ENCODE measurements at regions not wholly inside any gene's neighbourhood (a gene's known extent, or its start where the extent isn't known, plus 50 kb on each side); places are given as distances from the start of the nearest gene placed in this dataset.
A peak's percentile ranks its signal among the peaks of the same experiment; 100 is the strongest.
"Not testable (repeated sequence)": the region's sequence is repeated elsewhere in the genome, so short reads cannot be mapped to it uniquely, and the experiment has no call there.

DNA sequence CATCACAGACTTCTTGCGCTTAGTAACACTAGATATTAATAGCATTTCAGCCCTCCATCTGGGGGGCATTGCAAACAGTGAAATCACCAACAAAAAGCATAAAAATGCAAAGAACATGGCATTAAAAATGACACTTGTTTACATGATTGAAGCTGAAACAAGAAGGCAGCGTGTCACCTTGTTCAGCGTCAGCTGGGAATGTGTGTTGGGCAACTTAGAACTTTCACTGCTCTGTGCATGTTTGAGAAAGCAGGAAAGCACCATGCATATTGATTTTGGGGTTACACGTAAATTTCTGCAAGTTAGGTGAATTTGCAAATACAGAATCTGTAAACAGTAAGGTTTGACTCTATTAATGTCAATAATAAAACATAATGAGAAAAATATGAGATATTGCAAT lies 162.9 kb downstream of the SOX4 start:
- Mint-ChIP-seq H3K4me3 (ENCODE audit: low read depth, unreplicated experiment) (no peak overlapping the region), H3K27ac (ENCODE audit: unreplicated experiment) (peak overlapping the region; percentile 1), H3K27me3 (ENCODE audit: unreplicated experiment) (no peaks in the 10 kb centered on the region), H3K4me1 (ENCODE audit: low read depth, unreplicated experiment) (peaks cover 53% of the 10 kb centered on the region), H3K36me3 (ENCODE audit: insufficient read depth, unreplicated experiment) (peaks cover 6% of the 10 kb centered on the region), H3K9me3 (ENCODE audit: low read depth, unreplicated experiment) (no peaks in the 10 kb centered on the region)
- CTCF ChIA-PET = interaction anchor here (1.0 to 1.4 kb wide), 2 partner anchors 14 to 94 kb away, joined by 3 to 5 read pairs; no protein-coding TSS in a partner anchor
- BruUV-seq (replicated peaks) = no TSS peak
- TF ChIP-seq, protein P1, sequence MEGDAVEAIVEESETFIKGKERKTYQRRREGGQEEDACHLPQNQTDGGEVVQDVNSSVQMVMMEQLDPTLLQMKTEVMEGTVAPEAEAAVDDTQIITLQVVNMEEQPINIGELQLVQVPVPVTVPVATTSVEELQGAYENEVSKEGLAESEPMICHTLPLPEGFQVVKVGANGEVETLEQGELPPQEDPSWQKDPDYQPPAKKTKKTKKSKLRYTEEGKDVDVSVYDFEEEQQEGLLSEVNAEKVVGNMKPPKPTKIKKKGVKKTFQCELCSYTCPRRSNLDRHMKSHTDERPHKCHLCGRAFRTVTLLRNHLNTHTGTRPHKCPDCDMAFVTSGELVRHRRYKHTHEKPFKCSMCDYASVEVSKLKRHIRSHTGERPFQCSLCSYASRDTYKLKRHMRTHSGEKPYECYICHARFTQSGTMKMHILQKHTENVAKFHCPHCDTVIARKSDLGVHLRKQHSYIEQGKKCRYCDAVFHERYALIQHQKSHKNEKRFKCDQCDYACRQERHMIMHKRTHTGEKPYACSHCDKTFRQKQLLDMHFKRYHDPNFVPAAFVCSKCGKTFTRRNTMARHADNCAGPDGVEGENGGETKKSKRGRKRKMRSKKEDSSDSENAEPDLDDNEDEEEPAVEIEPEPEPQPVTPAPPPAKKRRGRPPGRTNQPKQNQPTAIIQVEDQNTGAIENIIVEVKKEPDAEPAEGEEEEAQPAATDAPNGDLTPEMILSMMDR (IDR thresholded peaks at IDR 0.05; ENCODE audit: unreplicated experiment) = no peak
- no peak for DNase-seq
- intact Hi-C loops (cut with micrococcal nuclease; ENCODE audit: unreplicated experiment) = no loop called here

DNA sequence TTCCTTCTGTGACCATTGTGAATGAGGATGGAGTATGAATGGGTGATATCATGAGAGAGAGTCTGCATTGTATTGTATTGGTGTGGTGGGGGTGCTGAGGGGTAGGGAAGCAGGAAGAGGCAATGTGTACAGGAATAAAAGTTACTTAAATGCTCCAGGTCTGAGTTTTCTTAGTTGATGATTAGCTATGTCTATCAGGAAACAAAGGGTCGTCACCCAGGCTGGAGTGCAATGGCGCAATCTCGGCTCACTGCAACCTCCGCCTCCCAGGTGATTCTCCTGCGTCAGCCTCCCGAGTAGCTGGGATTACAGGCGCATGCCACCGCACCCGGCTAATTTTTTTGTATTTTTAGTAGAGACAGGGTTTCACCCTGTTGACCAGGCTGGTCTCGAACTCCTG lies 163.8 kb downstream of the SOX4 start:
- Mint-ChIP-seq H3K27ac (ENCODE audit: unreplicated experiment) (peak overlapping the region; percentile 1), H3K4me1 (ENCODE audit: low read depth, unreplicated experiment) (peaks cover 44% of the 10 kb centered on the region), H3K4me3 (ENCODE audit: low read depth, unreplicated experiment) (peak overlapping the region; percentile 3)
- CTCF ChIA-PET = interaction anchor here (0.6 to 1.4 kb wide), 3 partner anchors 15 to 95 kb away, joined by 3 to 5 read pairs (median 3); no protein-coding TSS in a partner anchor
- H3K36me3 Mint-ChIP-seq (ENCODE audit: insufficient read depth, unreplicated experiment); intact Hi-C loops (cut with micrococcal nuclease; ENCODE audit: unreplicated experiment); H3K27me3 Mint-ChIP-seq (ENCODE audit: unreplicated experiment); BruUV-seq (replicated peaks); H3K9me3 Mint-ChIP-seq (ENCODE audit: low read depth, unreplicated experiment): not testable (repeated sequence)
- peak; percentile 50 for DNase-seq

DNA sequence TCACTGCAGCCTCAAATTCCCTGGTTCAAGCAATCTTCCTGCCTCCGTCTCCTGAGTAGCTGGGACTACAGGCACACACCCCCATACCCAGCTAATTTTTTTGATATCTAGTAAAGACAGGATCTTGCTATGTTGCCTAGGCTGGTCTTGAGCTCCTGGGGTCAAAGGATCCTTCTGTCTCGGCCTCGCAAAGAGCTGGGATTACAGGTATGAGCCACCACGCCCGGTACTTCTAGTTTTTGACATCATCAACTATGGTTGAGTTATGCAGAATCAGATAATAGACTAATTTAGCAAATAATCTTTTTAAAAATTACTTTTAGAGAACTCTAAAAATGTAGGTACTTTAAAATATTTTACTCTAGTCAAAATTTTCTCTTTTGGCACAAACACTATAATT lies 166.2 kb downstream of the SOX4 start:
- peaks cover 26% of the 10 kb centered on the region for H3K4me1 Mint-ChIP-seq (ENCODE audit: low read depth, unreplicated experiment)
- TF ChIP-seq, protein P1 (IDR thresholded peaks at IDR 0.05; ENCODE audit: unreplicated experiment) = no peak
- H3K9me3 Mint-ChIP-seq (ENCODE audit: low read depth, unreplicated experiment) = no peaks in the 10 kb centered on the region
- H3K36me3 Mint-ChIP-seq (ENCODE audit: insufficient read depth, unreplicated experiment) = peaks cover 6% of the 10 kb centered on the region
- H3K27ac Mint-ChIP-seq (ENCODE audit: unreplicated experiment) = no peak overlapping the region
- CTCF ChIA-PET = interaction anchor here (1.4 kb wide), 1 partner anchor 10 kb away, joined by 4 read pairs; no protein-coding TSS in a partner anchor
- intact Hi-C loops (cut with micrococcal nuclease; ENCODE audit: unreplicated experiment) = no loop called here
- H3K27me3 Mint-ChIP-seq (ENCODE audit: unreplicated experiment) = no peaks in the 10 kb centered on the region
- DNase-seq = no peak
- H3K4me3 Mint-ChIP-seq (ENCODE audit: low read depth, unreplicated experiment) = no peak overlapping the region
- no TSS peak for BruUV-seq (replicated peaks)

GRCh38 chr6:21761053-21761730 lies 167.6 kb downstream of the SOX4 start:
- H3K4me1 Mint-ChIP-seq (ENCODE audit: low read depth, unreplicated experiment) = peaks cover 33% of the 10 kb centered on the region
- H3K27ac Mint-ChIP-seq (ENCODE audit: unreplicated experiment); H3K4me3 Mint-ChIP-seq (ENCODE audit: low read depth, unreplicated experiment); H3K27me3 Mint-ChIP-seq (ENCODE audit: unreplicated experiment); DNase-seq; intact Hi-C loops (cut with micrococcal nuclease; ENCODE audit: unreplicated experiment); BruUV-seq (replicated peaks); CTCF ChIA-PET; H3K9me3 Mint-ChIP-seq (ENCODE audit: low read depth, unreplicated experiment); H3K36me3 Mint-ChIP-seq (ENCODE audit: insufficient read depth, unreplicated experiment): not testable (repeated sequence)

- H3K27ac Mint-ChIP-seq (ENCODE audit: unreplicated experiment) = peak overlapping the region; percentile 4
- H3K4me3 Mint-ChIP-seq (ENCODE audit: low read depth, unreplicated experiment) = no peak overlapping the region
- no TSS peak for BruUV-seq (replicated peaks)
- peaks cover 42% of the 10 kb centered on the region for H3K4me1 Mint-ChIP-seq (ENCODE audit: low read depth, unreplicated experiment)
- TF ChIP-seq, protein P1 (IDR thresholded peaks at IDR 0.05; ENCODE audit: unreplicated experiment) = no peak
- no peaks in the 10 kb centered on the region for H3K9me3 Mint-ChIP-seq (ENCODE audit: low read depth, unreplicated experiment)
- H3K27me3 Mint-ChIP-seq (ENCODE audit: unreplicated experiment) = no peaks in the 10 kb centered on the region
- CTCF ChIA-PET = interaction anchor here (0.7 kb wide), 1 partner anchor 164 kb away, joined by 4 read pairs; no protein-coding TSS in a partner anchor
- DNase-seq = peak; percentile 32
- intact Hi-C loops (cut with micrococcal nuclease; ENCODE audit: unreplicated experiment) = no loop called here
- peaks cover 4% of the 10 kb centered on the region for H3K36me3 Mint-ChIP-seq (ENCODE audit: insufficient read depth, unreplicated experiment)
Observed at GRCh38 chr6:21764989-21765388, 171.4 kb downstream of the SOX4 start.

Data from Calu3 (cell line).